ENCODE measurements at regions not wholly inside any gene's neighbourhood (a gene's known extent, or its start where the extent isn't known, plus 50 kb on each side); places are given as distances from the start of the nearest gene placed in this dataset.
"Not testable (repeated sequence)": the region's sequence is repeated elsewhere in the genome, so short reads cannot be mapped to it uniquely, and the experiment has no call there.

- peak; percentile 37 for DNase-seq
Measured at GRCh38 chr4:56575820-56576429, 70.3 kb downstream of the ARL9 start.

DNA sequence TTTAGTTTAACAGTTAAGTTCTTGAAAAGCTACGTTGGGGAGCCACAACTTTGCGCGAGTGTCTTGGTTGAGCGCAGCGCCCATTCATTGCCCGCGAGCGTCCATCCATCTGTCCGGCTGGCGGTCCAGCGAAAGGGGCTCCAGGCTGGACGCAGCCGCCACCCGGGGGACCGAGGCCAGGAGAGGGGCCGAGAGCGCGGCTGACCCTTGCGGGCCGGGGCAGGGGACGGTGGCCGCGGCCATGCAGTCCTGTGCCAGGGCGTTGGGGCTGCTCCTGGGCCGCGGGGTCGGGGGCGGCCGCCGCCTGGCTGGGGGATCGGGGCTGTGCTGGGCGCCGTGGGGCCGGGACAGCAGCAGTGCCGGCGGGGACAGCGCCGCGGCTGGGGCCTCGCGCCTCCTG lies 86.8 kb downstream of the ARL9 start:
- not testable (repeated sequence) for DNase-seq
